ENCODE measurements at regions not wholly inside any gene's neighbourhood (a gene's known extent, or its start where the extent isn't known, plus 50 kb on each side); places are given as distances from the start of the nearest gene placed in this dataset.

GRCh38 chr7:12788171-12788570, 100.7 kb downstream of the ARL4A start:
- CTCF ChIA-PET = no interaction called here
- no TSS peak for BruUV-seq (replicated peaks)
- POLR2A ChIA-PET (ENCODE audit: low non-redundant PET) = no interaction called here
- H3K27ac ChIP-seq (ENCODE audit: low read depth, low read length, poor library complexity, severe bottlenecking) = no peak overlapping the region
- no peak for TF ChIP-seq EZH2 (IDR thresholded peaks at IDR 0.05; ENCODE audit: borderline replicate concordance, low read depth, low read length, poor library complexity, severe bottlenecking)
- TF ChIP-seq CTCF (conservative IDR thresholded peaks at IDR 0.05; ENCODE audit: low read depth, low read length) = no peak
- H3K9me3 ChIP-seq (ENCODE audit: low read depth, low read length, poor library complexity, severe bottlenecking) = no peaks in the 10 kb centered on the region
- no peaks in the 10 kb centered on the region for H3K4me1 ChIP-seq (ENCODE audit: insufficient read depth, low read length, poor library complexity, severe bottlenecking)
- DNase-seq (ENCODE audit: low spot score) = no peak
- no peaks in the 10 kb centered on the region for H3K27me3 ChIP-seq (replicated peaks; ENCODE audit: insufficient read depth, low read depth, low read length, poor library complexity)
- intact Hi-C loops (cut with micrococcal nuclease; ENCODE audit: unreplicated experiment) = no loop called here
- H3K36me3 ChIP-seq (ENCODE audit: insufficient read depth, low read length, poor library complexity, severe bottlenecking) = no peaks in the 10 kb centered on the region
- H3K4me3 ChIP-seq (ENCODE audit: low read depth, low read length, poor library complexity, severe bottlenecking) = no peak overlapping the region

GRCh38 chr7:12788591-12788990, 101.2 kb downstream of the ARL4A start:
- DNase-seq (ENCODE audit: low spot score) = no peak
- Histone ChIP-seq H3K27ac (ENCODE audit: low read depth, low read length, poor library complexity, severe bottlenecking) (no peak overlapping the region), H3K4me3 (ENCODE audit: low read depth, low read length, poor library complexity, severe bottlenecking) (no peak overlapping the region), H3K9me3 (ENCODE audit: low read depth, low read length, poor library complexity, severe bottlenecking) (no peaks in the 10 kb centered on the region), H3K27me3 (replicated peaks; ENCODE audit: insufficient read depth, low read depth, low read length, poor library complexity) (no peaks in the 10 kb centered on the region), H3K36me3 (ENCODE audit: insufficient read depth, low read length, poor library complexity, severe bottlenecking) (no peaks in the 10 kb centered on the region), H3K4me1 (ENCODE audit: insufficient read depth, low read length, poor library complexity, severe bottlenecking) (no peaks in the 10 kb centered on the region)
- no TSS peak for BruUV-seq (replicated peaks)
- ChIA-PET POLR2A (ENCODE audit: low non-redundant PET) (no interaction called here), CTCF (no interaction called here)
- intact Hi-C loops (cut with micrococcal nuclease; ENCODE audit: unreplicated experiment) = no loop called here
- TF ChIP-seq CTCF (conservative IDR thresholded peaks at IDR 0.05; ENCODE audit: low read depth, low read length) (no peak), EZH2 (IDR thresholded peaks at IDR 0.05; ENCODE audit: borderline replicate concordance, low read depth, low read length, poor library complexity, severe bottlenecking) (no peak)

GRCh38 chr7:12794722-12795302, 107.4 kb downstream of the ARL4A start:
- no peaks in the 10 kb centered on the region for H3K9me3 ChIP-seq (ENCODE audit: low read depth, low read length, poor library complexity, severe bottlenecking)
- H3K36me3 ChIP-seq (ENCODE audit: insufficient read depth, low read length, poor library complexity, severe bottlenecking) = no peaks in the 10 kb centered on the region
- H3K4me1 ChIP-seq (ENCODE audit: insufficient read depth, low read length, poor library complexity, severe bottlenecking) = no peaks in the 10 kb centered on the region
- POLR2A ChIA-PET (ENCODE audit: low non-redundant PET) = no interaction called here
- intact Hi-C loops (cut with micrococcal nuclease; ENCODE audit: unreplicated experiment) = no loop called here
- no peak overlapping the region for H3K27ac ChIP-seq (ENCODE audit: low read depth, low read length, poor library complexity, severe bottlenecking)
- BruUV-seq (replicated peaks) = no TSS peak
- CTCF ChIA-PET = no interaction called here
- no peak for DNase-seq (ENCODE audit: low spot score)
- no peak overlapping the region for H3K4me3 ChIP-seq (ENCODE audit: low read depth, low read length, poor library complexity, severe bottlenecking)
- H3K27me3 ChIP-seq (replicated peaks; ENCODE audit: insufficient read depth, low read depth, low read length, poor library complexity) = no peaks in the 10 kb centered on the region
- no peak for TF ChIP-seq EZH2 (IDR thresholded peaks at IDR 0.05; ENCODE audit: borderline replicate concordance, low read depth, low read length, poor library complexity, severe bottlenecking)
- TF ChIP-seq CTCF (conservative IDR thresholded peaks at IDR 0.05; ENCODE audit: low read depth, low read length) = no peak
